B cell (primary cell): ENCODE measurements at regions not wholly inside any gene's neighbourhood (a gene's known extent, or its start where the extent isn't known, plus 50 kb on each side); places are given as distances from the start of the nearest gene placed in this dataset.

Experiments
- ATAC-seq: fragments of 200-7000 bp; cut with Tn5 transposase; one replicate; pipeline ENCODE4 v1.10.0; 2021; ENCODE audit warnings: low read depth, mild to moderate bottlenecking, moderate number of reproducible peaks, moderate library complexity
- CTCF ChIA-PET: fragments of 350-600 bp; sonication (Branson Sonifier 250); formaldehyde crosslinking; loops from one replicate; lab custom pipeline; 2021; ENCODE audit warnings: antibody characterized with exemption, inconsistent platforms; lab: Charles Lee
- POLR2A ChIA-PET: fragments of 350-600 bp; sonication (Branson Sonifier 250); formaldehyde crosslinking; loops from one replicate; lab custom pipeline; 2021; ENCODE audit warnings: antibody characterized with exemption; lab: Charles Lee
- DNase-seq: peaks from one replicate; pipeline ENCODE4 v3.0.0; 2013
- H2AFZ ChIP-seq: 2 replicates; pipeline ENCODE4 v1.6.1; 2012; ENCODE audit warnings: mild to moderate bottlenecking, low read depth, low read length; ENCODE audit not compliant: insufficient read depth, poor library complexity, severe bottlenecking
- H3K27ac ChIP-seq, 2 donors: 1 replicate in 1 of 2; 2 replicates in 1 of 2; pipeline ENCODE4 v1.5.1; 2012 to 2013; ENCODE audit warnings: low read length in 2 of 2, mild to moderate bottlenecking in 2 of 2, moderate library complexity in 1 of 2
- H3K27me3 ChIP-seq, 4 experiments: fragments of 200-600 bp in 1 of 4; sonication (generic) in 1 of 4; replicated peaks in 1 of 4; 1 replicate in 2 of 4; 2 replicates in 2 of 4; pipeline versions ENCODE4 v1.6.1 to v1.7.0; 2013 to 2016; ENCODE audit warnings: low read length in 3 of 4, mild to moderate bottlenecking in 2 of 4, mixed read lengths in 1 of 4, moderate library complexity in 1 of 4; ENCODE audit not compliant: insufficient read depth in 4 of 4, control insufficient read depth in 3 of 4; ENCODE audit errors: control extremely low read depth in 1 of 4
- H3K36me3 ChIP-seq, 2 experiments: replicated peaks in 1 of 2; 1 replicate in 1 of 2; 2 replicates in 1 of 2; pipeline versions ENCODE4 v1.6.1 to v1.7.1; 2013; ENCODE audit warnings: low read length in 1 of 2; ENCODE audit not compliant: insufficient read depth in 2 of 2, control insufficient read depth in 1 of 2; ENCODE audit errors: control extremely low read depth in 1 of 2, extremely low read depth in 1 of 2
- H3K4me1 ChIP-seq, 2 donors: fragments of 200-600 bp in 1 of 2; sonication (generic) in 1 of 2; 1 replicate in 1 of 2; 2 replicates in 1 of 2; pipeline versions ENCODE4 v1.5.1 to v1.6.1; 2013 to 2017; ENCODE audit warnings: low read length in 2 of 2; ENCODE audit not compliant: control insufficient read depth in 2 of 2, insufficient read depth in 2 of 2
- H3K4me2 ChIP-seq: replicated peaks from 2 replicates; pipeline ENCODE3; 2012; ENCODE audit warnings: mild to moderate bottlenecking, low read depth, low read length; ENCODE audit not compliant: poor library complexity, severe bottlenecking
- H3K4me3 ChIP-seq, 5 experiments: fragments of 200-600 bp in 1 of 5; sonication (generic) in 1 of 5; 1 replicate in 3 of 5; 2 replicates in 2 of 5; pipeline versions ENCODE4 v1.5.1 to v1.7.0; 2011 to 2016; ENCODE audit warnings: low read length in 4 of 5, mild to moderate bottlenecking in 4 of 5, low read depth in 2 of 5, control low read depth in 1 of 5, moderate library complexity in 1 of 5; ENCODE audit not compliant: insufficient read depth in 1 of 5; ENCODE audit errors: control extremely low read depth in 1 of 5, extremely low read depth in 1 of 5
- H3K79me2 ChIP-seq: fragments of 200-600 bp; sonication (generic); one replicate; pipeline ENCODE4 v1.6.0; 2016; ENCODE audit warnings: low read length; ENCODE audit not compliant: control insufficient read depth, insufficient read depth
- H3K9ac ChIP-seq: fragments of 200-600 bp; sonication (generic); 2 replicates; pipeline ENCODE4 v1.6.1; 2017; ENCODE audit warnings: mild to moderate bottlenecking, low read length, moderate library complexity
- H3K9me3 ChIP-seq, 3 donors: one replicate each; pipeline versions ENCODE4 v1.6.1 to v1.7.1; 2013; ENCODE audit warnings: low read length in 2 of 3; ENCODE audit not compliant: control insufficient read depth in 2 of 3, insufficient read depth in 1 of 3; ENCODE audit errors: control extremely low read depth in 1 of 3
- H4K20me1 ChIP-seq: 2 replicates; pipeline ENCODE4 v1.6.0; 2012; ENCODE audit warnings: mild to moderate bottlenecking, low read length; ENCODE audit not compliant: insufficient read depth, control insufficient read depth, poor library complexity, severe bottlenecking
- H3K27ac Mint-ChIP-seq: one replicate; pipeline ENCODE4 v1.8.0; 2021; ENCODE audit warnings: mixed read lengths
- H3K27me3 Mint-ChIP-seq: one replicate; pipeline ENCODE4 v1.8.0; 2021; ENCODE audit warnings: mixed read lengths
- H3K4me1 Mint-ChIP-seq: one replicate; pipeline ENCODE4 v1.8.0; 2021; ENCODE audit warnings: mixed read lengths
- H3K4me3 Mint-ChIP-seq: one replicate; pipeline ENCODE4 v1.8.0; 2021; ENCODE audit warnings: mixed read lengths
- H3K9me3 Mint-ChIP-seq: one replicate; pipeline ENCODE4 v1.8.0; 2022; ENCODE audit warnings: mixed read lengths; ENCODE audit not compliant: insufficient read depth
- CTCF ChIP-seq: fragments of 200-600 bp; IDR thresholded peaks from one replicate; pipeline ENCODE4 v1.8.0; 2022; ENCODE audit warnings: antibody characterized with exemption, mild to moderate bottlenecking
- EZH2 ChIP-seq: IDR thresholded peaks from 2 replicates; pipeline ENCODE4 v1.6.1; 2012; ENCODE audit warnings: borderline replicate concordance, low read depth, mild to moderate bottlenecking, moderate library complexity, low read length; ENCODE audit not compliant: insufficient read depth, poor library complexity, severe bottlenecking
- WGBS: methylation state at CpG from one replicate; pipeline ENCODE4 v1.1.5; 2013; ENCODE audit warnings: missing lambda C conversion rate; ENCODE audit not compliant: insufficient coverage; 5-methylcytosine and 5-hydroxymethylcytosine counted together
- intact Hi-C: fragments of 100-400 bp; cut with micrococcal nuclease; formaldehyde crosslinking; loops from one replicate; pipeline ENCODE4 v1.10.0; 2022

- H3K9ac ChIP-seq = no peak overlapping the region
- Mint-ChIP-seq H3K9me3 (no peaks in the 10 kb centered on the region), H3K4me1 (no peaks in the 10 kb centered on the region), H3K27me3 (peaks cover 3% of the 10 kb centered on the region), H3K27ac (no peak overlapping the region), H3K4me3 (no peak overlapping the region)
- H3K36me3 ChIP-seq = no peaks in the 10 kb centered on the region
- intact Hi-C loops = no loop called here
- TF ChIP-seq CTCF (no peak), EZH2 (no peak)
- H3K4me3 ChIP-seq = no peak overlapping the region
- ChIA-PET CTCF (interaction anchor here (1.1 kb wide), 1 partner anchor 10 kb away, joined by 3 read pairs; no protein-coding TSS in a partner anchor), POLR2A (no interaction called here)
- DNase-seq (no peak), ATAC-seq (no peak)
- H3K4me2 ChIP-seq = no peak overlapping the region
- H3K27ac ChIP-seq = no peak overlapping the region
- H3K27me3 ChIP-seq = no peaks in the 10 kb centered on the region
- H4K20me1 ChIP-seq = no peaks in the 10 kb centered on the region
- no peak overlapping the region for H2AFZ ChIP-seq
- peaks cover 0 to 2% (median 0%) of the 10 kb centered on the region in 3 donors for H3K9me3 ChIP-seq
- WGBS = no CpG with 5 or more reads among the region's 1 CpG
- H3K4me1 ChIP-seq = no peaks in the 10 kb centered on the region
- no peaks in the 10 kb centered on the region for H3K79me2 ChIP-seq
Measured at GRCh38 chr14:44795725-44796124, 166.0 kb downstream of the KLHL28 start.

GRCh38 chr14:44791730-44792129, 170.0 kb downstream of the KLHL28 start:
- H2AFZ ChIP-seq = no peak overlapping the region
- no peaks in the 10 kb centered on the region for H3K79me2 ChIP-seq
- no peaks in the 10 kb centered on the region for H3K27me3 ChIP-seq
- no peaks in the 10 kb centered on the region for H3K27me3 Mint-ChIP-seq
- H3K4me1 Mint-ChIP-seq = no peaks in the 10 kb centered on the region
- H3K9ac ChIP-seq = no peak overlapping the region
- no peak overlapping the region for H3K4me2 ChIP-seq
- no CpG with 5 or more reads among the region's 3 CpGs for whole genome bisulfite sequencing
- H3K27ac Mint-ChIP-seq = no peak overlapping the region
- H3K4me3 ChIP-seq = no peak overlapping the region
- H3K4me1 ChIP-seq = no peaks in the 10 kb centered on the region
- TF ChIP-seq EZH2 (no peak), CTCF (no peak)
- intact Hi-C loops = no loop called here
- no peak overlapping the region for H3K4me3 Mint-ChIP-seq
- no peak for DNase-seq
- H3K9me3 Mint-ChIP-seq = no peaks in the 10 kb centered on the region
- H3K27ac ChIP-seq = no peak overlapping the region
- H3K9me3 ChIP-seq = no peaks in the 10 kb centered on the region
- ChIA-PET POLR2A (no interaction called here), CTCF (no interaction called here)
- H3K36me3 ChIP-seq = no peaks in the 10 kb centered on the region
- no peaks in the 10 kb centered on the region for H4K20me1 ChIP-seq
- ATAC-seq = no peak
